ENCODE measurements at regions not wholly inside any gene's neighbourhood (a gene's known extent, or its start where the extent isn't known, plus 50 kb on each side); places are given as distances from the start of the nearest gene placed in this dataset.

DNA sequence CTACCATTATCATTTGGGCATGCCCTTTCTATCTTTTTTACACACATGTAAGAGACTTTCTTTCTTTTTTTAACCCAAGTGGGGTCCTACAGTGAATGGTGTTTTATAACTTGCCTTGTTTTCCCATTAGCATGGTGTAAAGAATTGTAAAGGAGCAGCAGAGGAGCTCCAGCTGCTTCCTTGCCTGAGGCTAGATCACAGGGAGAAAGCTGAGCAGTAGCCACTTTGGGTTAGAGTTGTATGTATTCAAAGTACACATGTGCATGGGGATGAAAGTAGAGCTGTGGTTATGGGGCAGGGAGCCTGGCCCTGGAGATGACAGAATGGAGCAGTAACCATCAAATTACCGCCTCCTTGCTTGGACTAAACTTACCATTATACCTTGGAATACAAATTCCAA, 231.1 kb upstream of the PDZRN3 start:
- CTCF ChIA-PET: interaction anchor here (1.4 kb wide), 1 partner anchor 8 kb away, joined by 6 read pairs; no protein-coding TSS in a partner anchor
- WGBS (ENCODE audit: low lambda C conversion rate): 63% methylated on average over 1 of the region's 1 CpG
- TF ChIP-seq MXI1 (IDR thresholded peaks at IDR 0.05; ENCODE audit: low read depth, low read length) (no peak), SMC3 (IDR thresholded peaks at IDR 0.05; ENCODE audit: low read depth, low read length) (no peak)
- TF ChIP-seq, protein P1, sequence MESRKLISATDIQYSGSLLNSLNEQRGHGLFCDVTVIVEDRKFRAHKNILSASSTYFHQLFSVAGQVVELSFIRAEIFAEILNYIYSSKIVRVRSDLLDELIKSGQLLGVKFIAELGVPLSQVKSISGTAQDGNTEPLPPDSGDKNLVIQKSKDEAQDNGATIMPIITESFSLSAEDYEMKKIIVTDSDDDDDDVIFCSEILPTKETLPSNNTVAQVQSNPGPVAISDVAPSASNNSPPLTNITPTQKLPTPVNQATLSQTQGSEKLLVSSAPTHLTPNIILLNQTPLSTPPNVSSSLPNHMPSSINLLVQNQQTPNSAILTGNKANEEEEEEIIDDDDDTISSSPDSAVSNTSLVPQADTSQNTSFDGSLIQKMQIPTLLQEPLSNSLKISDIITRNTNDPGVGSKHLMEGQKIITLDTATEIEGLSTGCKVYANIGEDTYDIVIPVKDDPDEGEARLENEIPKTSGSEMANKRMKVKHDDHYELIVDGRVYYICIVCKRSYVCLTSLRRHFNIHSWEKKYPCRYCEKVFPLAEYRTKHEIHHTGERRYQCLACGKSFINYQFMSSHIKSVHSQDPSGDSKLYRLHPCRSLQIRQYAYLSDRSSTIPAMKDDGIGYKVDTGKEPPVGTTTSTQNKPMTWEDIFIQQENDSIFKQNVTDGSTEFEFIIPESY (IDR thresholded peaks at IDR 0.05; ENCODE audit: borderline replicate concordance, low read depth): no peak
- TF ChIP-seq, protein P2, sequence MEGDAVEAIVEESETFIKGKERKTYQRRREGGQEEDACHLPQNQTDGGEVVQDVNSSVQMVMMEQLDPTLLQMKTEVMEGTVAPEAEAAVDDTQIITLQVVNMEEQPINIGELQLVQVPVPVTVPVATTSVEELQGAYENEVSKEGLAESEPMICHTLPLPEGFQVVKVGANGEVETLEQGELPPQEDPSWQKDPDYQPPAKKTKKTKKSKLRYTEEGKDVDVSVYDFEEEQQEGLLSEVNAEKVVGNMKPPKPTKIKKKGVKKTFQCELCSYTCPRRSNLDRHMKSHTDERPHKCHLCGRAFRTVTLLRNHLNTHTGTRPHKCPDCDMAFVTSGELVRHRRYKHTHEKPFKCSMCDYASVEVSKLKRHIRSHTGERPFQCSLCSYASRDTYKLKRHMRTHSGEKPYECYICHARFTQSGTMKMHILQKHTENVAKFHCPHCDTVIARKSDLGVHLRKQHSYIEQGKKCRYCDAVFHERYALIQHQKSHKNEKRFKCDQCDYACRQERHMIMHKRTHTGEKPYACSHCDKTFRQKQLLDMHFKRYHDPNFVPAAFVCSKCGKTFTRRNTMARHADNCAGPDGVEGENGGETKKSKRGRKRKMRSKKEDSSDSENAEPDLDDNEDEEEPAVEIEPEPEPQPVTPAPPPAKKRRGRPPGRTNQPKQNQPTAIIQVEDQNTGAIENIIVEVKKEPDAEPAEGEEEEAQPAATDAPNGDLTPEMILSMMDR (IDR thresholded peaks at IDR 0.05): no peak

DNA sequence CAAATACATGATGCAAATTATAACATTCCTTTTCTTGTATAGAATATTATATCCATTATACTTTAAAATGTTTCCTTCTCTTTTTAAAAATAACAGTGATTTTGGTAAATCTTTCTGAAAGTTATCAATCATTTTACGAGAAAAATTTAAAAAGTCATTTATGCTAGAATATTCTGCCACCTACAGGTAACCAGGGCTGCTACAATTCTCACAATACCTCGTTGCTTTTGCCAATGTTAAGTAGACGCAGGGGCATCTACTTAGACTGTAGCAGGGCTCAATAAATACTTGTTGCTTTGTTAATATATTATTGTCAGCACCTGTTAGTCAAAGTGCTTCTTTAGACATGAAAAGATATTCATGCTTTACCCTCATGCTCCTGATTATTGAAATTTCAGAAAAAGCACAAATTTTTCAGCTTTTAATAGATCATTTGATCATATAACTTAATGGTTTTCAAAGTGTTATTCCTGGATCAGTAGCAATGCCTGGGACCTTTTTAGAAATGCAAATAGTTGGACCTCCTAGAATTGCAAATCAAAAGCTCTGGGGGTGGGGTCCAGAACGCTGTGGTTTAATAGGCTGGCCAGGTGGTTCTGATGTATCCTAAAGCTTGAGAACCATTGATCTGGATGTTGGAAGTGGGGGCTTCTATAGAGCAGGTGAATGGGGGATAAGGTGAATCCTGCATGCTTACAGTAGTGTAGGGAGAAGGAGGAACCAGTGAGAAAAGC, 223.6 kb upstream of the PDZRN3 start:
- H3K9ac ChIP-seq: no peak overlapping the region
- ChIA-PET POLR2A (no interaction called here), CTCF (interaction anchor here (0.6 to 6.1 kb wide), 50 partner anchors 8 to 849 kb away, joined by 3 to 75 read pairs (median 4); partner anchors contain the start of gene PDZRN3)
- WGBS (ENCODE audit: low lambda C conversion rate): 17% methylated on average over 4 of the region's 4 CpGs
- no peak overlapping the region for H3K4me2 ChIP-seq
- H3K4me1 ChIP-seq (ENCODE audit: control insufficient read depth in 1 of 2, insufficient read depth in 2 of 2, low read depth in 1 of 2, low read length in 1 of 2): no peaks in the 10 kb centered on the region
- H3K4me3 ChIP-seq (ENCODE audit: low read depth in 2 of 2, low read length in 1 of 2): no peak overlapping the region; a peak in 1 of 4 replicates
- no peaks in the 10 kb centered on the region for H3F3A ChIP-seq (replicated peaks; ENCODE audit: insufficient read depth)
- H3K36me3 ChIP-seq (replicated peaks in 1 of 2; ENCODE audit: control insufficient read depth in 1 of 2, insufficient read depth in 2 of 2, low read length in 1 of 2): no peaks in the 10 kb centered on the region
- H4K20me1 ChIP-seq (ENCODE audit: insufficient read depth): no peaks in the 10 kb centered on the region
- H3K79me2 ChIP-seq (ENCODE audit: insufficient read depth): no peaks in the 10 kb centered on the region
- H2AFZ ChIP-seq (ENCODE audit: low read depth): no peak overlapping the region
- no peaks in the 10 kb centered on the region for H3K9me3 ChIP-seq
- no peaks in the 10 kb centered on the region for H3K9me2 ChIP-seq
- DNase-seq: peak; percentile 48
- no peak overlapping the region for H3K27ac ChIP-seq (ENCODE audit: low read depth in 2 of 2, low read length in 1 of 2)
- H3K27me3 ChIP-seq (ENCODE audit: insufficient read depth): no peaks in the 10 kb centered on the region
- TF ChIP-seq NRF1 (IDR thresholded peaks at IDR 0.05; ENCODE audit: low read depth, low read length) (no peak), MXI1 (IDR thresholded peaks at IDR 0.05; ENCODE audit: low read depth, low read length) (no peak), TAF1 (IDR thresholded peaks at IDR 0.05; ENCODE audit: borderline replicate concordance, low read depth, low read length) (no peak), EP300 (IDR thresholded peaks at IDR 0.05; ENCODE audit: borderline replicate concordance in 1 of 2, low read depth in 1 of 2, low read length in 1 of 2) (no peak), ELF1 (IDR thresholded peaks at IDR 0.05) (no peak), GATA2 (CRISPR knock-in tag; IDR thresholded peaks at IDR 0.05) (no peak), FOXJ3 (CRISPR knock-in tag; IDR thresholded peaks at IDR 0.05) (no peak), RAD21 (IDR thresholded peaks at IDR 0.05; ENCODE audit: low read length) (peak; percentile 87), SMC3 (IDR thresholded peaks at IDR 0.05; ENCODE audit: low read depth, low read length) (peak; percentile 69), GABPA (IDR thresholded peaks at IDR 0.05; ENCODE audit: low read depth) (no peak), MEF2A (IDR thresholded peaks at IDR 0.05; ENCODE audit: borderline replicate concordance, low read depth) (no peak), FOSL2 (IDR thresholded peaks at IDR 0.05; ENCODE audit: borderline replicate concordance, low read depth) (no peak)
- TF ChIP-seq, protein P3, sequence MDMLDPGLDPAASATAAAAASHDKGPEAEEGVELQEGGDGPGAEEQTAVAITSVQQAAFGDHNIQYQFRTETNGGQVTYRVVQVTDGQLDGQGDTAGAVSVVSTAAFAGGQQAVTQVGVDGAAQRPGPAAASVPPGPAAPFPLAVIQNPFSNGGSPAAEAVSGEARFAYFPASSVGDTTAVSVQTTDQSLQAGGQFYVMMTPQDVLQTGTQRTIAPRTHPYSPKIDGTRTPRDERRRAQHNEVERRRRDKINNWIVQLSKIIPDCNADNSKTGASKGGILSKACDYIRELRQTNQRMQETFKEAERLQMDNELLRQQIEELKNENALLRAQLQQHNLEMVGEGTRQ (IDR thresholded peaks at IDR 0.05; ENCODE audit: borderline replicate concordance, low read depth, low read length): no peak
- TF ChIP-seq, protein P2 (IDR thresholded peaks at IDR 0.05): peak; percentile 94
- TF ChIP-seq, protein P4, sequence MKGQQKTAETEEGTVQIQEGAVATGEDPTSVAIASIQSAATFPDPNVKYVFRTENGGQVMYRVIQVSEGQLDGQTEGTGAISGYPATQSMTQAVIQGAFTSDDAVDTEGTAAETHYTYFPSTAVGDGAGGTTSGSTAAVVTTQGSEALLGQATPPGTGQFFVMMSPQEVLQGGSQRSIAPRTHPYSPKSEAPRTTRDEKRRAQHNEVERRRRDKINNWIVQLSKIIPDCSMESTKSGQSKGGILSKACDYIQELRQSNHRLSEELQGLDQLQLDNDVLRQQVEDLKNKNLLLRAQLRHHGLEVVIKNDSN (IDR thresholded peaks at IDR 0.05; ENCODE audit: borderline replicate concordance, low read depth): no peak
- TF ChIP-seq, protein P5, sequence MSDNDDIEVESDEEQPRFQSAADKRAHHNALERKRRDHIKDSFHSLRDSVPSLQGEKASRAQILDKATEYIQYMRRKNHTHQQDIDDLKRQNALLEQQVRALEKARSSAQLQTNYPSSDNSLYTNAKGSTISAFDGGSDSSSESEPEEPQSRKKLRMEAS (IDR thresholded peaks at IDR 0.05; ENCODE audit: low read depth): no peak

More for the DNA sequence above, 231.1 kb upstream of the PDZRN3 start:
- Histone ChIP-seq H3K9me3 (no peaks in the 10 kb centered on the region), H3K9me2 (no peaks in the 10 kb centered on the region), H3K4me3 (ENCODE audit: low read depth in 2 of 2, low read length in 1 of 2) (no peak overlapping the region), H3K27ac (ENCODE audit: low read depth in 2 of 2, low read length in 1 of 2) (no peak overlapping the region), H3K9ac (no peak overlapping the region), H2AFZ (ENCODE audit: low read depth) (no peak overlapping the region), H3K79me2 (ENCODE audit: insufficient read depth) (no peaks in the 10 kb centered on the region), H3K27me3 (ENCODE audit: insufficient read depth) (no peaks in the 10 kb centered on the region), H4K20me1 (ENCODE audit: insufficient read depth) (no peaks in the 10 kb centered on the region), H3K4me1 (ENCODE audit: control insufficient read depth in 1 of 2, insufficient read depth in 2 of 2, low read depth in 1 of 2, low read length in 1 of 2) (no peaks in the 10 kb centered on the region), H3K4me2 (no peak overlapping the region), H3F3A (replicated peaks; ENCODE audit: insufficient read depth) (no peaks in the 10 kb centered on the region), H3K36me3 (replicated peaks in 1 of 2; ENCODE audit: control insufficient read depth in 1 of 2, insufficient read depth in 2 of 2, low read length in 1 of 2) (no peaks in the 10 kb centered on the region)
- no peak for DNase-seq
- POLR2A ChIA-PET: no interaction called here
